ENCODE measurements at regions not wholly inside any gene's neighbourhood (a gene's known extent, or its start where the extent isn't known, plus 50 kb on each side); places are given as distances from the start of the nearest gene placed in this dataset.
A peak's percentile ranks its signal among the peaks of the same experiment; 100 is the strongest.

DNA sequence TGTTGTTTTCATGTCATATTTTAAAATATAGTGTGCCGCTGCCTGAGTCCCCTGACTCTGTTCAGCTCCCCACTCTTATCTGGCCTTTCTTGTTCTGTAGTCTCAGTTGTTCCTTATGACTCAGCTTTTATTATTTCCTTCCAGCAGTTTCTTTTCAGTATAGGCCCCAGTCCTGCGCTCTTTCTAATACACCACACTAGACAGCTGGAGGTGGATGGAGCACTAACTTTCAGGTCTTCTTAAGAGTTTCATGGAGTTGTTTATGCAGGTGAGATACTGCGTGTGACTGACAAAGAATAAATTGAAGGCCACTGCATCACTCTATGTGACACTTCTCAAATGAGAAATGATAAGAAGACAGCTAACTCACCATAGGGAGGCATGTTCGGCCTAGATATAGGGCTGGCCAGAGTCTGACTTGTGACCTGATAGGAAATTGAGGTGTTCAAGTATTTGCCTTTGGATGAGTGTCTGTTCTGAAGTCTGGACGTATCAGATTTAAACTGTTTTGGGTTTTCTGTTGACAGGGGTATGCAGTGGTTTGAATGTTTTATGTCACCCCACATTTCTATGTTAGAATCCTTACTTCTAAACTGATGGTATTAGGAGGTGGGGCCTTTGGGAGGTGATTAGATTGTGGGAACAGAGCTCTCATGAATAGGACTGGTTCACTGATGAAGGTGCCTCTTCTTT lies 60.8 kb upstream of the CLMN start:
- Mint-ChIP-seq H3K27me3 (peaks cover 14 to 45% (median 30%) of the 10 kb centered on the region in 5 donors), H3K4me1 (peaks cover 0 to 4% (median 0%) of the 10 kb centered on the region in 7 donors), H3K4me3 (no peak overlapping the region), H3K9me3 (peaks cover 0 to 33% (median 11%) of the 10 kb centered on the region in 11 donors), H3K36me3 (peaks cover 0 to 4% (median 0%) of the 10 kb centered on the region in 5 donors), H3K27ac (no peak overlapping the region)
- Histone ChIP-seq H3K27me3 (ENCODE audit: control insufficient read depth in 2 of 2, insufficient read depth in 2 of 2, low read length in 2 of 2) (no peaks in the 10 kb centered on the region), H3K9me3 (ENCODE audit: control insufficient read depth in 2 of 3, low read length in 3 of 3) (peaks cover 0 to 7% (median 7%) of the 10 kb centered on the region in 3 experiments), H3K27ac (ENCODE audit: low read depth, low read length) (no peak overlapping the region), H3K36me3 (ENCODE audit: control insufficient read depth in 2 of 3, insufficient read depth in 3 of 3, low read length in 3 of 3) (no peaks in the 10 kb centered on the region), H3K4me1 (ENCODE audit: control insufficient read depth in 2 of 2, insufficient read depth in 2 of 2, low read length in 2 of 2) (no peaks in the 10 kb centered on the region), H3K4me3 (ENCODE audit: low read length) (no peak overlapping the region)
- ChIA-PET POLR2A (no interaction called here), CTCF (no interaction called here)
- no peak for DNase-seq
- no peak for ATAC-seq
- intact Hi-C loops (cut with micrococcal nuclease), result no loop called here

DNA sequence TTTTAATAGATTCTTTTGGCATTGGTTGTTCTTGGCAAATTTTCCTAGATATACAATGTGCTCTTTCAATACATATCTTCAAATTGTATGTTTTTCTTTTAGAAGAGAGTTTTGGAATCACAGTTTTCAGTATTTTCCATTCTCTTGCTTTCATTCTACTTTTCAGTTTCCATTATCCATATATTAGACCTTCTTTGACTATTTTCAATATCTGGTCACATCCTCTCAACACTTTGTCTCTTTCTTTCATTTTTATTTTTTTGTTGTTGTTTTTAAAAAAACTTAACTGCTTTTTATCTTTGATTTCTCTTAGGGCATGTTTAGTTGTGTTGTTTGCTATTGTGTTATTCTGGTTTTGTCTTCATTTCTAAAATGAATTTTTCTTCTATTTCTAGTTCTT lies 59.9 kb upstream of the CLMN start:
- Histone ChIP-seq H3K4me3 (ENCODE audit: low read length) (no peak overlapping the region), H3K27ac (ENCODE audit: low read depth, low read length) (no peak overlapping the region), H3K9me3 (ENCODE audit: control insufficient read depth in 2 of 3, low read length in 3 of 3) (peaks cover 0 to 7% (median 7%) of the 10 kb centered on the region in 3 experiments), H3K4me1 (ENCODE audit: control insufficient read depth in 2 of 2, insufficient read depth in 2 of 2, low read length in 2 of 2) (no peaks in the 10 kb centered on the region), H3K36me3 (ENCODE audit: control insufficient read depth in 2 of 3, insufficient read depth in 3 of 3, low read length in 3 of 3) (no peaks in the 10 kb centered on the region), H3K27me3 (ENCODE audit: control insufficient read depth in 2 of 2, insufficient read depth in 2 of 2, low read length in 2 of 2) (no peaks in the 10 kb centered on the region)
- intact Hi-C loops (cut with micrococcal nuclease), result no loop called here
- Mint-ChIP-seq H3K4me3 (no peak overlapping the region), H3K27ac (no peak overlapping the region), H3K36me3 (peaks cover 0 to 4% (median 0%) of the 10 kb centered on the region in 5 donors), H3K9me3 (peaks cover 0 to 33% (median 11%) of the 10 kb centered on the region in 11 donors), H3K4me1 (peaks cover 0 to 4% (median 0%) of the 10 kb centered on the region in 7 donors), H3K27me3 (peaks cover 15 to 41% (median 32%) of the 10 kb centered on the region in 5 donors)
- ATAC-seq, result no peak
- ChIA-PET CTCF (no interaction called here), POLR2A (no interaction called here)
- no peak for DNase-seq

DNA sequence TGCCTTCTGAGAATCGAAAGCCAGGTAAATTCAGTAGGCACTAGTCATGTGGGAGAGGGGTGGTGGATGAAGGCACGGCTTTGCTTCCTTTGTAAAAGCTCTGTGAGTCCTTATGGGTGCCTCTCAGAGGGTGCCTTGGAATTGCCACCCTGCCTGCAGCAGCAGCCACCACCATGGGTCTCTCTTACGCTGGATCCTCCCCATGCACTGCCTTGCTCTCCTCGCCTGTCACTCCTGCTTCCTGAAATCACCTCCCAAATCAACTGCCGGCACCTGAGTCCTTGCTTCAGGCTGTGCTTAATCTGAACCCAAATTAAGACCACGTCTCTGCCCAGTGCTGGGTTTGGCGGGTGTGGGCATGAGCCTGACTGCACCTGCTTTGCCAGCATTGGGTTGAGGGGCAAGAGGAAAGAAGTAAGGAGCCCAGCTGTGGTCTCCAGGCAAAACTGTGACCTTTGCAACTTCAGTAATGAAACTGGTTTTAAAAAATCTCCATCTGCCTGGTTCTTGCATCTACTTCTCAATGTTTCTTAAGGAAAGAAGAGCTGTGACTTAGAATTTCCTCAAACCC lies 55.9 kb upstream of the CLMN start:
- DNase-seq (no peak), ATAC-seq (no peak)
- Histone ChIP-seq H3K27ac (ENCODE audit: low read depth, low read length) (no peak overlapping the region), H3K4me3 (ENCODE audit: low read length) (no peak overlapping the region), H3K36me3 (ENCODE audit: control insufficient read depth in 2 of 3, insufficient read depth in 3 of 3, low read length in 3 of 3) (no peaks in the 10 kb centered on the region), H3K9me3 (ENCODE audit: control insufficient read depth in 2 of 3, low read length in 3 of 3) (peaks cover 0 to 7% (median 5%) of the 10 kb centered on the region in 3 experiments), H3K27me3 (ENCODE audit: control insufficient read depth in 2 of 2, insufficient read depth in 2 of 2, low read length in 2 of 2) (no peaks in the 10 kb centered on the region), H3K4me1 (ENCODE audit: control insufficient read depth in 2 of 2, insufficient read depth in 2 of 2, low read length in 2 of 2) (no peaks in the 10 kb centered on the region)
- ChIA-PET POLR2A (no interaction called here), CTCF (interaction anchor here (0.6 kb wide), 1 partner anchor 14 kb away, joined by 3 read pairs; no protein-coding TSS in a partner anchor)
- Mint-ChIP-seq H3K36me3 (peaks cover 0 to 4% (median 0%) of the 10 kb centered on the region in 5 donors), H3K4me1 (peaks cover 0 to 4% (median 0%) of the 10 kb centered on the region in 7 donors), H3K9me3 (peaks cover 0 to 27% (median 11%) of the 10 kb centered on the region in 11 donors), H3K4me3 (no peak overlapping the region), H3K27me3 (peaks cover 21 to 53% (median 33%) of the 10 kb centered on the region in 5 donors), H3K27ac (peak overlapping the region in 1 of 9 donors; percentile 47)
- intact Hi-C loops (cut with micrococcal nuclease), result no loop called here

DNA sequence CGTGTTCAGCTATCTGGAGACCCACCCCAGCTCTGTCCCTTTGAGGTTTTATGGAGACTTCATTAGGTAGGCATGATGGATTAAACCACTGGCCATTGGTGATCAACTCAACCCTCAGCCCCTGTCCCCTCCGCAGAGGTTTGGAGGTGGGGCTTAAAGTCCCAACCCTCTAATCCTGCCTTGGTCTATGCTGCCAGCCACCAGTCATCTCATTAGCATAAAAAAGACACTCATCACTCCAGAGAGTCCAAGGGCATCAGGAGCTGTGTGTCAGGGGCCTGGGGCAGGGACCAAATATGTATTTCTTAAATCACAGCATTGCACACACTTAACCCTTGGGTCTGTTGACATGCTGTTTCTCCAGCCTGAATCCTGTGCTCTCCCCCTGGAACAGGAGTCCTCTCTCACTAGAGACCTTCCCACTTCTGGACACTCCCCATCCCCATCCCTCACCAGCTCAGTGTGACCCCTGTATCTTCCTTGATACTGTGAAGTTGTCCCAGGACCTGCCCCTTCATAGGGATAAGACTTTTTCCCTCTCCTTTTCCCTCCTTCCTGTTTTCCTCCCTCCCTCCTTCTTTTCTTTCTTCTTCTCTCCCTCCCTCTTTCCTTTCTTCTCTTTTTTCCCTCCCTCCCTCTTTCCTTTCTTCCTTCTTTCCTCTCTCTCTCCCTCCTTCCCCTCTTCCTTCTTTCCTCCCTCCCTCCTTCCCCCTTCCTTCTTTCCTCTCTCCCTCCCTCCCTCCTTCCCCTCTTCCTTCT lies 54.7 kb upstream of the CLMN start:
- H3K4me3 Mint-ChIP-seq, result no peak overlapping the region
- H3K27me3 ChIP-seq (ENCODE audit: control insufficient read depth in 2 of 2, insufficient read depth in 2 of 2, low read length in 2 of 2), result no peaks in the 10 kb centered on the region
- DNase-seq (no peak), ATAC-seq (no peak)
- peaks cover 0 to 4% (median 0%) of the 10 kb centered on the region in 7 donors for H3K4me1 Mint-ChIP-seq
- H3K27ac ChIP-seq (ENCODE audit: low read depth, low read length), result no peak overlapping the region
- intact Hi-C loops (cut with micrococcal nuclease), result no loop called here
- H3K36me3 Mint-ChIP-seq, result no peaks in the 10 kb centered on the region
- no peaks in the 10 kb centered on the region for H3K36me3 ChIP-seq (ENCODE audit: control insufficient read depth in 2 of 3, insufficient read depth in 3 of 3, low read length in 3 of 3)
- H3K27ac Mint-ChIP-seq, result no peak overlapping the region
- CTCF ChIA-PET, result no interaction called here
- POLR2A ChIA-PET, result no interaction called here
- H3K9me3 ChIP-seq (ENCODE audit: control insufficient read depth in 2 of 3, low read length in 3 of 3), result no peaks in the 10 kb centered on the region
- H3K9me3 Mint-ChIP-seq, result peaks cover 0 to 15% (median 4%) of the 10 kb centered on the region in 11 donors
- no peak overlapping the region for H3K4me3 ChIP-seq (ENCODE audit: low read length)
- H3K27me3 Mint-ChIP-seq, result peaks cover 18 to 50% (median 28%) of the 10 kb centered on the region in 5 donors
- H3K4me1 ChIP-seq (ENCODE audit: control insufficient read depth in 2 of 2, insufficient read depth in 2 of 2, low read length in 2 of 2), result no peaks in the 10 kb centered on the region

DNA sequence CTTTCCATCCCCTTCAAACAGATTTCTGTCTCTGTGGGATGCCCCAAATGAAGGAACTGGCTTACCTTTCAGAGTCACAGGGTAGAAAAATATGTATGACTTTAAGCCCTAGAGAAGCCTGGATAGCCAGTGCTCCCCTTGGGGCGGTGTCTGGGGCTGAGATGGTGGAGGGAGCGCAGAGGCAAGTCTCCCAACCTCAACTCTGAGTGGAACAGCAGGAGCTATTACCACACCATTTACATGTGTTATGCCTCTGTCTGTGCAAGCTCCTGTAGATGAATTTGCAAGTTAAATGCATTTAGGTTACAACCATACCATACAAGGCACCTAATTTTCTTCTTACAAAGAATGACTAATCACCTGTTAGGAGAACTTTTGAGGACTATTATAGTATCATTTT lies 50.4 kb upstream of the CLMN start:
- no peaks in the 10 kb centered on the region for H3K4me1 Mint-ChIP-seq
- no peak for DNase-seq
- H3K36me3 Mint-ChIP-seq, result no peaks in the 10 kb centered on the region
- H3K4me3 Mint-ChIP-seq, result no peak overlapping the region
- CTCF ChIA-PET, result no interaction called here
- no peak overlapping the region for H3K27ac ChIP-seq (ENCODE audit: low read depth, low read length)
- H3K4me3 ChIP-seq (ENCODE audit: low read length), result no peak overlapping the region
- no peaks in the 10 kb centered on the region for H3K36me3 ChIP-seq (ENCODE audit: control insufficient read depth in 2 of 3, insufficient read depth in 3 of 3, low read length in 3 of 3)
- no peaks in the 10 kb centered on the region for H3K9me3 ChIP-seq (ENCODE audit: control insufficient read depth in 2 of 3, low read length in 3 of 3)
- intact Hi-C loops (cut with micrococcal nuclease), result no loop called here
- H3K4me1 ChIP-seq (ENCODE audit: control insufficient read depth in 2 of 2, insufficient read depth in 2 of 2, low read length in 2 of 2), result no peaks in the 10 kb centered on the region
- peaks cover 0 to 3% (median 0%) of the 10 kb centered on the region in 11 donors for H3K9me3 Mint-ChIP-seq
- H3K27me3 Mint-ChIP-seq, result peaks cover 11 to 41% (median 24%) of the 10 kb centered on the region in 5 donors
- no peak overlapping the region for H3K27ac Mint-ChIP-seq
- POLR2A ChIA-PET, result no interaction called here
- H3K27me3 ChIP-seq (ENCODE audit: control insufficient read depth in 2 of 2, insufficient read depth in 2 of 2, low read length in 2 of 2), result no peaks in the 10 kb centered on the region
- no peak for ATAC-seq

Measured in naive thymus-derived CD4-positive, alpha-beta T cell (primary cell).